Astrocyte (in vitro differentiated cells and primary cell): ENCODE measurements at regions not wholly inside any gene's neighbourhood (a gene's known extent, or its start where the extent isn't known, plus 50 kb on each side); places are given as distances from the start of the nearest gene placed in this dataset.
A peak's percentile ranks its signal among the peaks of the same experiment; 100 is the strongest.

Source experiments
- DNase-seq: peaks from one replicate; pipeline ENCODE4 v3.0.0-alpha.2; 2010; ENCODE audit warnings: low read depth
- FAIRE-seq: peaks from 2 replicates; lab custom pipeline; 2011; peaks lifted over from hg19 to GRCh38; lab: Jason Lieb, UNC
- H2AFZ ChIP-seq: 2 replicates; pipeline ENCODE4 v1.6.0; 2012; ENCODE audit warnings: low read depth, low read length, inconsistent platforms
- H3K27ac ChIP-seq: 2 replicates; pipeline ENCODE4 v1.5.1; 2011; ENCODE audit warnings: low read depth, low read length, inconsistent platforms
- H3K27me3 ChIP-seq: 2 replicates; pipeline ENCODE4 v1.6.0; 2011; ENCODE audit warnings: low read length, inconsistent platforms; ENCODE audit not compliant: insufficient read depth
- H3K36me3 ChIP-seq: 2 replicates; pipeline ENCODE4 v1.5.1; 2011; ENCODE audit warnings: low read length, inconsistent platforms; ENCODE audit not compliant: insufficient read depth
- H3K4me1 ChIP-seq: 2 replicates; pipeline ENCODE4 v1.5.1; 2011; ENCODE audit warnings: low read length, inconsistent platforms; ENCODE audit not compliant: insufficient read depth
- H3K4me2 ChIP-seq: 2 replicates; pipeline ENCODE4 v1.6.0; 2012; ENCODE audit warnings: low read length, inconsistent platforms
- H3K4me3 ChIP-seq: 2 replicates; pipeline ENCODE4 v1.5.1; 2011; ENCODE audit warnings: low read depth, mild to moderate bottlenecking, low read length, inconsistent platforms; ENCODE audit not compliant: insufficient read depth
- H3K79me2 ChIP-seq: 2 replicates; pipeline ENCODE4 v1.6.0; 2012; ENCODE audit warnings: mild to moderate bottlenecking, low read length, inconsistent platforms; ENCODE audit not compliant: insufficient read depth
- H3K9ac ChIP-seq: 2 replicates; pipeline ENCODE4 v1.6.0; 2012; ENCODE audit warnings: mild to moderate bottlenecking, low read length, inconsistent platforms
- H3K9me3 ChIP-seq: 2 replicates; pipeline ENCODE4 v1.5.1; 2012; ENCODE audit warnings: low read depth, mild to moderate bottlenecking, low read length, inconsistent platforms; ENCODE audit not compliant: insufficient read depth
- H4K20me1 ChIP-seq: 2 replicates; pipeline ENCODE4 v1.6.0; 2012; ENCODE audit warnings: low read length, inconsistent platforms; ENCODE audit not compliant: insufficient read depth
- H3K27ac Mint-ChIP-seq: one replicate; pipeline ENCODE4 v1.8.0; 2021; ENCODE audit warnings: mild to moderate bottlenecking, mixed read lengths; ENCODE audit not compliant: unreplicated experiment
- H3K27me3 Mint-ChIP-seq: one replicate; pipeline ENCODE4 v1.8.0; 2021; ENCODE audit warnings: low read depth, mixed read lengths; ENCODE audit not compliant: unreplicated experiment
- H3K36me3 Mint-ChIP-seq: one replicate; pipeline ENCODE4 v1.8.0; 2021; ENCODE audit warnings: low read depth, mixed read lengths; ENCODE audit not compliant: unreplicated experiment
- H3K4me1 Mint-ChIP-seq: one replicate; pipeline ENCODE4 v1.8.0; 2021; ENCODE audit warnings: low read depth, mixed read lengths; ENCODE audit not compliant: unreplicated experiment
- H3K4me3 Mint-ChIP-seq: one replicate; pipeline ENCODE4 v1.8.0; 2021; ENCODE audit warnings: mild to moderate bottlenecking, moderate library complexity, mixed read lengths; ENCODE audit not compliant: unreplicated experiment
- H3K9me3 Mint-ChIP-seq: one replicate; pipeline ENCODE4 v1.8.0; 2021; ENCODE audit warnings: mild to moderate bottlenecking, mixed read lengths; ENCODE audit not compliant: unreplicated experiment
- CTCF ChIP-seq: IDR thresholded peaks from 2 replicates; pipeline ENCODE4 v1.5.1; 2011; ENCODE audit warnings: low read depth, mild to moderate bottlenecking, inconsistent platforms, low read length, moderate library complexity; ENCODE audit not compliant: insufficient read depth
- EZH2 ChIP-seq: IDR thresholded peaks from 2 replicates; pipeline ENCODE4 v1.6.1; 2012; ENCODE audit warnings: mild to moderate bottlenecking, low read length, inconsistent platforms; ENCODE audit not compliant: insufficient read depth

GRCh38 chr16:80283466-80284392 lies 257.1 kb upstream of the DYNLRB2 start:
- Mint-ChIP-seq H3K36me3 (no peaks in the 10 kb centered on the region), H3K4me3 (no peak overlapping the region), H3K9me3 (no peaks in the 10 kb centered on the region), H3K27ac (no peak overlapping the region), H3K27me3 (no peaks in the 10 kb centered on the region), H3K4me1 (peaks cover 23% of the 10 kb centered on the region)
- Histone ChIP-seq H3K4me2 (no peak overlapping the region), H3K4me3 (no peak overlapping the region), H3K27me3 (no peaks in the 10 kb centered on the region), H3K9me3 (no peaks in the 10 kb centered on the region), H3K27ac (no peak overlapping the region), H3K36me3 (no peaks in the 10 kb centered on the region), H2AFZ (no peak overlapping the region), H3K4me1 (peaks cover 16% of the 10 kb centered on the region), H3K79me2 (no peaks in the 10 kb centered on the region), H3K9ac (no peak overlapping the region), H4K20me1 (no peaks in the 10 kb centered on the region)
- no peak for FAIRE-seq
- no peak for DNase-seq
- no peak for TF ChIP-seq EZH2
- TF ChIP-seq CTCF: no peak

DNA sequence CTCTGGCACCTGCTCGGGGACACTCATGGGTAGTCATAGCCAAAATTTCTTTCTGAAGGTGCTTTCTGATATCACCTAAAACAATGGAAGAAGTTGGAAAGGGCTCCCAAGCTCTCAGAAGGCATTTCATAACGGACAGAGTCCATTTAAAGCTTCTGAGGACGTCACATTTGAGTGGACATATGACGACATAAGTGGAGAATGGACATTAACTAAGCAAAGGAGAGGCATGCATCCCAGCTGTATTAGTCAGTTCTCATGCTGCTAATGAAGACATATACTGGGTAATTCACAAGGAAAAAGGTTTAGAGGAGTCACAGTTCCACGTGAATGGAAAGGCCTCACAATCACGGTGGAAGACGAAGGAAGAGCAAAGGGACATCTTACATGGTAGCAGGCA lies 260.2 kb upstream of the DYNLRB2 start:
- H3K79me2 ChIP-seq: no peaks in the 10 kb centered on the region
- no peaks in the 10 kb centered on the region for H3K36me3 Mint-ChIP-seq
- no peaks in the 10 kb centered on the region for H3K27me3 Mint-ChIP-seq
- H2AFZ ChIP-seq: no peak overlapping the region
- peaks cover 27% of the 10 kb centered on the region for H3K4me1 Mint-ChIP-seq
- FAIRE-seq (no peak), DNase-seq (no peak)
- no peaks in the 10 kb centered on the region for H4K20me1 ChIP-seq
- H3K27ac ChIP-seq: no peak overlapping the region
- no peaks in the 10 kb centered on the region for H3K9me3 Mint-ChIP-seq
- no peaks in the 10 kb centered on the region for H3K9me3 ChIP-seq
- TF ChIP-seq CTCF (no peak), EZH2 (no peak)
- H3K4me2 ChIP-seq: no peak overlapping the region
- H3K36me3 ChIP-seq: no peaks in the 10 kb centered on the region
- no peak overlapping the region for H3K4me3 Mint-ChIP-seq
- H3K4me3 ChIP-seq: no peak overlapping the region
- no peaks in the 10 kb centered on the region for H3K27me3 ChIP-seq
- H3K27ac Mint-ChIP-seq: peak overlapping the region; percentile 41
- no peak overlapping the region for H3K9ac ChIP-seq
- H3K4me1 ChIP-seq: peaks cover 13% of the 10 kb centered on the region

DNA sequence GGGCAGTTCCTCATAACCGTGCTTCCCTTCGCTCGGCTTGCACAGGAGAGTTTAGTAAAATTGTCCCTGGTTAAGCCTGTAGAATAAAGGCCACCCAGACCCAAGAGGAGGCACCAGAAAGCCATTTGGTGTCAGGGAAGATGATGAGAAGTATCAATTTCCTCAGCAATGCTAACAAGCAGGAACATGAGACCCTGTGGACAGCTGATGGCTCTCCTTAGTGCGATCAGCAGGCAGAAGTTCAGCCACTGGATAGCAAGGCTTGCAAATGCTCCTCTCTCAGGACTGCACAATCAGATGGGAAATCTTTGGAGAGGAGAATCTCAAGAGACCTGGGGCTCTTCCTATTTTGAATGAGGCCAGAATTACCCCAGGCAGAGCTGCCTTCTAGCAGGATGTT lies 261.1 kb upstream of the DYNLRB2 start:
- H3K79me2 ChIP-seq: no peaks in the 10 kb centered on the region
- H3K4me3 Mint-ChIP-seq: no peak overlapping the region
- H3K36me3 ChIP-seq: no peaks in the 10 kb centered on the region
- no peaks in the 10 kb centered on the region for H3K9me3 ChIP-seq
- DNase-seq: no peak
- H3K27me3 Mint-ChIP-seq: no peaks in the 10 kb centered on the region
- H3K36me3 Mint-ChIP-seq: no peaks in the 10 kb centered on the region
- no peak overlapping the region for H3K4me2 ChIP-seq
- no peaks in the 10 kb centered on the region for H4K20me1 ChIP-seq
- no peaks in the 10 kb centered on the region for H3K27me3 ChIP-seq
- no peak overlapping the region for H3K27ac ChIP-seq
- H2AFZ ChIP-seq: no peak overlapping the region
- FAIRE-seq: no peak
- TF ChIP-seq CTCF: no peak
- TF ChIP-seq EZH2: no peak
- H3K27ac Mint-ChIP-seq: no peak overlapping the region
- H3K9me3 Mint-ChIP-seq: no peaks in the 10 kb centered on the region
- H3K4me1 Mint-ChIP-seq: peaks cover 29% of the 10 kb centered on the region
- no peak overlapping the region for H3K9ac ChIP-seq
- no peak overlapping the region for H3K4me3 ChIP-seq
- H3K4me1 ChIP-seq: peaks cover 15% of the 10 kb centered on the region
